Caco-2 (cell line): ENCODE measurements at regions not wholly inside any gene's neighbourhood (a gene's known extent, or its start where the extent isn't known, plus 50 kb on each side); places are given as distances from the start of the nearest gene placed in this dataset.

Experiments
- BruUV-seq: library from RNA; stranded (reverse); fragments of 400-500 nt; replicated peaks from 2 replicates; lab custom pipeline; 2021; lab: Mats Ljungman, UMichigan
- CTCF ChIA-PET: fragments of 300-600 bp; sonication (Branson Sonifier 250); formaldehyde crosslinking; loops from one replicate; lab custom pipeline; 2022; ENCODE audit warnings: antibody characterized with exemption; lab: Charles Lee
- POLR2A ChIA-PET: fragments of 300-600 bp; sonication (Branson Sonifier 250); formaldehyde crosslinking; loops from one replicate; lab custom pipeline; 2022; ENCODE audit warnings: antibody characterized with exemption; lab: Charles Lee
- DNase-seq, 2 experiments: peaks; one replicate each; pipeline versions ENCODE4 v3.0.0 to v3.0.0-alpha.2; 2020 to 2022
- H3K27me3 ChIP-seq: replicated peaks from 2 replicates; pipeline ENCODE4 v1.6.0; 2011; ENCODE audit warnings: low read length; ENCODE audit not compliant: control insufficient read depth, insufficient read depth
- H3K36me3 ChIP-seq: 2 replicates; pipeline ENCODE4 v1.5.1; 2011; ENCODE audit warnings: low read length; ENCODE audit not compliant: control insufficient read depth, insufficient read depth
- H3K4me1 ChIP-seq: fragments of 250-450 bp; sonication (Bioruptor Pico); 2 replicates; pipeline ENCODE4 v1.5.1; 2020; ENCODE audit warnings: mild to moderate bottlenecking
- H3K4me3 ChIP-seq: 2 replicates; pipeline ENCODE4 v1.5.1; 2011; ENCODE audit warnings: low read depth, mild to moderate bottlenecking, control low read depth, low read length
- H3K9me3 ChIP-seq: fragments of 250-450 bp; sonication (Bioruptor Pico); 2 replicates; pipeline ENCODE4 v1.5.1; 2020; ENCODE audit warnings: mild to moderate bottlenecking, moderate library complexity
- H3K27ac Mint-ChIP-seq: one replicate; pipeline ENCODE4 v1.8.0; 2022; ENCODE audit warnings: mixed read lengths; ENCODE audit not compliant: unreplicated experiment
- H3K27me3 Mint-ChIP-seq: one replicate; pipeline ENCODE4 v1.8.0; 2022; ENCODE audit warnings: mixed read lengths; ENCODE audit not compliant: insufficient read depth, unreplicated experiment
- H3K36me3 Mint-ChIP-seq: one replicate; pipeline ENCODE4 v1.8.0; 2022; ENCODE audit warnings: mild to moderate bottlenecking, mixed read lengths; ENCODE audit not compliant: insufficient read depth, unreplicated experiment
- H3K4me1 Mint-ChIP-seq: one replicate; pipeline ENCODE4 v1.8.0; 2022; ENCODE audit warnings: low read depth, mixed read lengths; ENCODE audit not compliant: unreplicated experiment
- H3K4me3 Mint-ChIP-seq: one replicate; pipeline ENCODE4 v1.8.0; 2022; ENCODE audit warnings: mild to moderate bottlenecking, moderate library complexity, mixed read lengths; ENCODE audit not compliant: unreplicated experiment
- H3K9me3 Mint-ChIP-seq: one replicate; pipeline ENCODE4 v1.8.0; 2022; ENCODE audit warnings: mixed read lengths; ENCODE audit not compliant: unreplicated experiment
- CTCF ChIP-seq, 2 experiments: fragments of 200-600 bp in 1 of 2; IDR thresholded peaks; 1 replicate in 1 of 2; 2 replicates in 1 of 2; pipeline versions ENCODE4 v1.5.1 to v1.8.0; 2011 to 2022; ENCODE audit warnings: antibody characterized with exemption in 1 of 2, control low read depth in 1 of 2, inconsistent platforms in 1 of 2, low read depth in 1 of 2, low read length in 1 of 2, mild to moderate bottlenecking in 1 of 2, moderate library complexity in 1 of 2; ENCODE audit not compliant: insufficient read depth in 1 of 2, severe bottlenecking in 1 of 2, unreplicated experiment in 1 of 2
- intact Hi-C: fragments of 100-400 bp; cut with micrococcal nuclease; formaldehyde crosslinking; loops from one replicate; pipeline ENCODE4 v1.10.0; 2022; ENCODE audit not compliant: unreplicated experiment

GRCh38 chr13:27696731-27697130 is 75.0 kb downstream of the POLR1D start:
- POLR2A ChIA-PET, result no interaction called here
- Mint-ChIP-seq H3K27ac (no peak overlapping the region), H3K4me3 (no peak overlapping the region), H3K27me3 (peaks cover 24% of the 10 kb centered on the region), H3K9me3 (peaks cover 8% of the 10 kb centered on the region), H3K4me1 (no peaks in the 10 kb centered on the region), H3K36me3 (no peaks in the 10 kb centered on the region)
- BruUV-seq, result no TSS peak
- CTCF ChIA-PET, result no interaction called here
- intact Hi-C loops, result no loop called here
- H3K4me3 ChIP-seq, result no peak overlapping the region
- no peak for TF ChIP-seq CTCF (IDR thresholded peaks at IDR 0.05; ENCODE audit: insufficient read depth in 1 of 2, low read depth in 1 of 2, low read length in 1 of 2, severe bottlenecking in 1 of 2, unreplicated experiment in 1 of 2)
- no peaks in the 10 kb centered on the region for H3K4me1 ChIP-seq
- H3K9me3 ChIP-seq, result no peaks in the 10 kb centered on the region
- DNase-seq, result no peak
- no peaks in the 10 kb centered on the region for H3K36me3 ChIP-seq
- no peaks in the 10 kb centered on the region for H3K27me3 ChIP-seq

GRCh38 chr13:27699952-27700351 is 78.3 kb downstream of the POLR1D start:
- Mint-ChIP-seq H3K36me3 (no peaks in the 10 kb centered on the region), H3K9me3 (peaks cover 22% of the 10 kb centered on the region), H3K27me3 (peaks cover 27% of the 10 kb centered on the region), H3K4me3 (no peak overlapping the region), H3K4me1 (no peaks in the 10 kb centered on the region), H3K27ac (no peak overlapping the region)
- POLR2A ChIA-PET, result no interaction called here
- no peak for TF ChIP-seq CTCF (IDR thresholded peaks at IDR 0.05; ENCODE audit: insufficient read depth in 1 of 2, low read depth in 1 of 2, low read length in 1 of 2, severe bottlenecking in 1 of 2, unreplicated experiment in 1 of 2)
- Histone ChIP-seq H3K4me3 (no peak overlapping the region), H3K36me3 (no peaks in the 10 kb centered on the region), H3K27me3 (no peaks in the 10 kb centered on the region), H3K9me3 (0 out of 2 replicates have a peak, but pooled peaks cover 8% of the 10 kb centered on the region), H3K4me1 (no peaks in the 10 kb centered on the region)
- CTCF ChIA-PET, result no interaction called here
- BruUV-seq, result no TSS peak
- intact Hi-C loops, result no loop called here
- no peak for DNase-seq

- no peaks in the 10 kb centered on the region for H3K27me3 ChIP-seq
- H3K27me3 Mint-ChIP-seq, result peaks cover 9% of the 10 kb centered on the region
- no peak for DNase-seq
- H3K27ac Mint-ChIP-seq, result no peak overlapping the region
- no peak for TF ChIP-seq CTCF (IDR thresholded peaks at IDR 0.05; ENCODE audit: insufficient read depth in 1 of 2, low read depth in 1 of 2, low read length in 1 of 2, severe bottlenecking in 1 of 2, unreplicated experiment in 1 of 2)
- POLR2A ChIA-PET, result no interaction called here
- H3K4me1 ChIP-seq, result no peaks in the 10 kb centered on the region
- CTCF ChIA-PET, result no interaction called here
- peaks cover 17% of the 10 kb centered on the region; the same call in 1 of the 2 replicates for H3K9me3 ChIP-seq
- no TSS peak for BruUV-seq
- H3K4me3 ChIP-seq, result no peak overlapping the region
- H3K36me3 ChIP-seq, result no peaks in the 10 kb centered on the region
- H3K36me3 Mint-ChIP-seq, result no peaks in the 10 kb centered on the region
- H3K4me1 Mint-ChIP-seq, result no peaks in the 10 kb centered on the region
- intact Hi-C loops, result no loop called here
- no peak overlapping the region for H3K4me3 Mint-ChIP-seq
- peaks cover 32% of the 10 kb centered on the region for H3K9me3 Mint-ChIP-seq
Observed at GRCh38 chr13:27704681-27705080, 83.0 kb downstream of the POLR1D start.
